Right ventricle myocardium inferior (tissue), 1 donor: ENCODE measurements at regions not wholly inside any gene's neighbourhood (a gene's known extent, or its start where the extent isn't known, plus 50 kb on each side); places are given as distances from the start of the nearest gene placed in this dataset.
"Not testable (repeated sequence)": the region's sequence is repeated elsewhere in the genome, so short reads cannot be mapped to it uniquely, and the experiment has no call there.

Source experiments
- ATAC-seq: fragments of 200-7000 bp; cut with Tn5 transposase; one replicate; pipeline ENCODE4 v1.9.1; 2020; ENCODE audit warnings: mild to moderate bottlenecking, moderate library complexity
- DNase-seq: peaks from one replicate; pipeline ENCODE4 v3.0.0; 2021; ENCODE audit errors: missing footprints
- intact Hi-C: fragments of 100-400 bp; cut with DNase I; formaldehyde crosslinking; loops from one replicate; pipeline ENCODE4 v1.11.0; 2022
- donor health status: DM: no; HTN: yes; CAD: no; lungs with severe emphysema.

- DNase-seq (no peak), ATAC-seq (peak; percentile 74)
- intact Hi-C loops = no loop called here
Observed at GRCh38 chr6:166253778-166254204, 54.4 kb downstream of the PRR18 start.

DNA sequence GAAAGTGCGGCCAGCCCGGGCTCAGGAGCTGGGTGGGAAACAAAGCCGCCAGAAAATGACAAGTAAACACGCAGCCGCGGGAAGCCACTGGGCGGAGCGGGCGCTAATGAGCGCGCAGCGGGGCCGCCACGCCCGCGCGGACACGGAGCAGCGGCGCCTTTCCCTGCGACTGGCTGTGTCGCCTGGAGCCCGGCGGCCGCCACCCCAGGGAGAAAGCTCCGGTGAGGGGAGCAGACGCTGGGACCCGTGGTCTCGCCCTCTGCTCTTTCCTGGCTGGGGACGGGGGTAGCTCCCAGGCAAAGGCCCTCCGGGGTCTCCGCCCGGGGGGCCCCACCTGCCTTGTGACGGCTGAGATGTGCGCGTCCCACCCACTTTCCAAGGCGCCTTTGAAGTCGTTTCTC, 54.9 kb downstream of the PRR18 start:
- ATAC-seq (peak; percentile 74), DNase-seq (peak; percentile 80)
- intact Hi-C loops = no loop called here

DNA sequence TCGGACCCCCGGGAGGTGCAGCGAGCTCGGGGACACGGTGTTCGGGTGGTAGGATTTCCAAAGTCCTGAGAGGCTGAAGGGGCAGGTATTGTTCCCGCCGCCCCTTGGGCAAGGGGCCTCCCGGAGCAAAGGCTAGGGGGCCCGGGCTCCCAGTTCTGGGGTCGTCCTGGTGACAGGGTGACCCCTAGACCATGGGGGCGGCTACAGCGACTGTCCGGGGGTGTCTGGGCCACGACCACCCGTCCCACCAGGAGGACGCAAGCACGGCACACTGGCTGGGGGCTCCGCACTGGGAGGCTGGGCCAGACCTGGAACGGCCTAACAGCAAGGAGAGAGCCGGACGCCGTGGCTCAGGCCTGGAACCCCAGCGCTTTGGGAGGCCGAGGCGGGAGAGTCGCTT, 55.6 kb downstream of the PRR18 start:
- ATAC-seq = no peak
- intact Hi-C loops = no loop called here
- DNase-seq = no peak

- no peak for DNase-seq
- no peak for ATAC-seq
- intact Hi-C loops = no loop called here
Observed at GRCh38 chr6:166251655-166252054, 56.5 kb downstream of the PRR18 start.

DNA sequence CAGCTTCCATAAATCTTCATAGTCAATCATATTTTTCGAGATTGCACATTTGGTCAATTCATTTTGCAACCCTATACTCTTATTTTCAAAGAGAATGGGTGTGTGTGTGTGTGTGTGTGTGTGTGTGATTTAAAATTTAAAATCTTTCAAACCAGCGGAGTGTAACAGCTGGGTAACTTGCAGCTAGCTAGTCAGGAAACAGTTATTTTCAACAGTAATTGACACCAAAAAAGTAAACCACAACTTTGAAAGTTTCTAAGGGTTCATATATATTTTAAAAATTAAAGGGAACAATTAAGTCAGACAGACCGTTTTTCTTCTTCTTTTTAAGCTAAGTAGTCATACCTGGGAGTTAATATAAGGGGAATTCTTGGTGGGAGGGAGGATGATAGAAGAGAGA, 57.0 kb downstream of the PRR18 start:
- intact Hi-C loops = no loop called here
- DNase-seq = no peak
- ATAC-seq = no peak

DNA sequence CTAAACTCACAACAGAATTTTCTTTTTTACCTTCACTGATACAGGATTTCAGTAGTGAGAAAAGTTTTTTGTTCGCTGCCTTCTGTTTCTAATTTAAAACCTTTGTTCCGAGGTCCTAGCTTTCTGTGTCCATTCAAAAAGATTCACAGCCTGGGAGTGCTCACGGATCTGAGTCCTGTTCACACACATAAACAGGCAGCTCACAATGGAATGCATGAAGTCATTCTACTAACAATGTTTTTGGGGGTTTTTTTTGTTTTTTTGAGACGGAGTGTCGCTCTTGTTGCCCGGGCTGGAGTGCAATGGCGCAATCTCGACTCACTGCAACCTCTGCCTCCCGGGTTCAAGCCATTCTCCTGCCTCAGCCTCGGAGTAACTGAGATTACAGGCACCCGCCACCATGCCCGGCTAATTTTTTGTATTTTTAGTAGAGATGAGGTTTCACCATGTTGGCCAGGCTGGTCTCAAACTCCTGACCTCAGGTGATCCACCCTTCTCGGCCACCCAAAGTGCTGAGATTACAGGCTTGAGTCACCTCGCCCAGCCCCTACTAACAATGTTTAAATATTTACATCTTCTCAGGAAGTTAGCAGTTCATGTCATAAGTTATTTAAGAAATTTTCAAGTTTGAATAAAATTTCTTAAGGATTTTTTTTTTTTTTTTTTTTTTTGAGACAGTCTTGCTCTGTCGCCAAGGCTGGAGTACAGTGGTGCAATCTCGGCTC, 59.0 kb downstream of the PRR18 start:
- intact Hi-C loops, ATAC-seq, DNase-seq: not testable (repeated sequence)

DNA sequence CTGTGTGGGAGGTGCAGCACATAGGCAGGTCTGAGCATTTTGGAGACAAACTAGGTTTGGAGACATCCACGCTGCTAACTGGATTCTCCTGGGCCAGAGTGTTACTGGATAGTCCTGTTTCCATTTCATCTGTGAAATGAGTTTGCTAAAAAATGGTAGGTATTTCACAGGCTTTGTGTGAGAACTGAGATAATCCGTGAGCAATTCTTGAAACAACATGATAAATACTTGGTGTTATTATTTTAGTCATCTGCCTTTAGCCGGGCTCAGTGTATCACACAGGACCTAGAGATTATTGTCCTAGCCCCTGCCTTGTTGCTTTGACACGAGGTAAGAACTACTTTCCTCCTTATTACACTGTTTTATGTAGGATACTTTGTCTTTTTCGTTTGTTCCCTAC, 63.0 kb downstream of the PRR18 start:
- ATAC-seq (no peak), DNase-seq (no peak)
- intact Hi-C loops = no loop called here

- DNase-seq (no peak), ATAC-seq (no peak)
- intact Hi-C loops = no loop called here
Observed at GRCh38 chr6:166244353-166245045, 63.7 kb downstream of the PRR18 start.

DNA sequence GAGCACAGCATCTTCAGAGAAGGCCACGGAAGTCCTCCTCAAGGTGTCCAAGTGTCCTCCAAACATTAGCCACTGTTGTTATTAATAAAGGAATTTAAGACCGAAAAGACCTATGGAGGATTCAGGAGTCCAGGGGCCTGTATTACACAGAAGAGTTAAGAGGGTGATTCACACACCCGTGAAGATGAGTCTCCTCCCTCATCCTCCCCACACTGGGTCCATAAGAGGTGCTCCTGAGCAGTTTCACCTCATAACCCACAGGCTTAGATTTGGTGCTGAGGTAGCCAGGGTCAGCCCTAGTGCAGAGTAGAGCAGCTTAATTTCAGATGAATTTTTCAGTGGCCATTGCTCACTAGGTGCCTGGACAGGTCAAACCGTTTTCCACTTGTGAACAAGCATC, 65.3 kb downstream of the PRR18 start:
- intact Hi-C loops = no loop called here
- ATAC-seq = no peak
- DNase-seq = no peak

GRCh38 chr6:166241974-166242373, 66.2 kb downstream of the PRR18 start:
- DNase-seq = no peak
- no peak for ATAC-seq
- intact Hi-C loops = no loop called here

DNA sequence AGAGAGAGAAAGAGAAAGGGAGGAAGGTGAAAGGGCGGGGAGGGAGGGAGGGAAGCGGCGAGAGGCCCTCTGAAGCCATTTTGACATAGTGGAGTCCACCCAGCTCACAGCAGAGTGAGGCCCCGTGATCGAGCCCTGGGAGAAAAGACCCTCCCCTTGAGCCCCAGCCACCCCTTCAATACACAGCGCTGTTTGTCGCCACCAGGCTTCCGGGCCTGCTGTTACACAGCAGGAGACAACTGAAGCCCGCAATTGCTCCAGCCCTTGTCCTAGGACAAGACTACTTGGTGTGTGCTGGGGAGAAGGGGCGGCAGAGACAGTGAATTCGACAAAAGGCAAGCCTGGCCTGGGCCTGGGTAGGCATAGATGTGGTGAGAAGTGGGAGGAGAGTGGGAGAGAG, 67.3 kb downstream of the PRR18 start:
- ATAC-seq (no peak), DNase-seq (no peak)
- intact Hi-C loops = no loop called here

- DNase-seq = no peak
- intact Hi-C loops = no loop called here
- no peak for ATAC-seq
Observed at GRCh38 chr6:166237617-166238016, 70.0 kb upstream of the TBXT start.

GRCh38 chr6:166236596-166236995, 68.9 kb upstream of the TBXT start:
- ATAC-seq = no peak
- intact Hi-C loops = no loop called here
- no peak for DNase-seq

- no peak for ATAC-seq
- no peak for DNase-seq
- intact Hi-C loops = no loop called here
Observed at GRCh38 chr6:166235666-166236292, 68.1 kb upstream of the TBXT start.

- DNase-seq, intact Hi-C loops, ATAC-seq: not testable (repeated sequence)
Observed at GRCh38 chr6:166231181-166231580, 63.5 kb upstream of the TBXT start.

DNA sequence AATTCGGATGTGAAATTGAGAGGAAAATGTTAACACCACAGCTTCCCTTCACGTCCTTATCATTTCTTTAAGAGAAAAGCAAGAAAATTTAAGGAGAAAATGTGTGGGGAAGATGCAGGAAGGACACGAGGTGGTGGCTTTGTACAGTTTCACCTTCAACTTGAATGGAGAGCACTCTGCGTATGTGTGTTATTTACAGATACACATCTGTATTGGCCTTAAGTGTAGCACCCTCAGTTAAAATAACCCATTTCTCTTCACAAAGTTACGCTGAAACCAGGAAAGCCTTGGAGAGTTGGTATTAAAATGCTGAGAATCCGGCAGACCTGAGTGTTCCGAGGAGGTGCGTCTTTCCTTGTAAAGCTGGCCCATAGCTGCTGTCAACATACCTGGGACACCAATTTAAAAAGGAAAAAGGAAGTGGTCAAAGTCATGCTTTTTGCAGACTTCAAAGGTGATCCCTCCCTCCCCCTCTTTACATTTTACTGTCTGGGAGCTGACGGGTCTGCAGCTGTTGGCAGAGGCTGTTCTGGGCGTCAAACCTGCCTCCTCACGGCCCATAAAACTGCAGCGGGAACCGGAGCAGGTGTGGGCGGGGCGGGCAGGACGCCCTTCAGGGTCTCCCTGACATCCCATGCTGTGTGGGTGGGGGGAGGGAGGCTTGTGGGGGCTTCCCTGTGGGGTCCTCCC, 61.3 kb upstream of the TBXT start:
- intact Hi-C loops = no loop called here
- DNase-seq (no peak), ATAC-seq (no peak)

DNA sequence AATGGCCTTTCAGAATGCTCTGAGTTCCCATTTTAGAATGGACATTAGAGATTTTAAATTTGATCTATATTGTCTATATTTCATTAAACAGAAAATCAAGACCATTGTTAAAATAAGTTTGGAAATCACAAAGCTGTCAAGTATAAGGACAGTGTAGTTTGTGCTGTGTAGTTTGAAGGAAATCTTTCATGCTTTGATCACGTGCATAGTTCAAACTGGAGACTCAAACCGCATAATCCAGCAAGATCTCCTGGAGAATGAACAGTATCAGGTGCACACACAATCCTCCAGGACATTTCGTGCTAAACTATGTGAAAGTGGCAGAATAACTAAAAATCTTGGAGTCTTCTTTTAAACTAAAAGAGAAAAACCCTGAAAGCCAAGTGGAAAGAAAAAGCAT, 60.8 kb upstream of the TBXT start:
- intact Hi-C loops = no loop called here
- ATAC-seq (no peak), DNase-seq (no peak)

GRCh38 chr6:166223079-166223478, 55.4 kb upstream of the TBXT start:
- intact Hi-C loops = no loop called here
- DNase-seq (no peak), ATAC-seq (no peak)

GRCh38 chr6:166222631-166223030, 55.0 kb upstream of the TBXT start:
- intact Hi-C loops = no loop called here
- no peak for DNase-seq
- ATAC-seq = no peak

DNA sequence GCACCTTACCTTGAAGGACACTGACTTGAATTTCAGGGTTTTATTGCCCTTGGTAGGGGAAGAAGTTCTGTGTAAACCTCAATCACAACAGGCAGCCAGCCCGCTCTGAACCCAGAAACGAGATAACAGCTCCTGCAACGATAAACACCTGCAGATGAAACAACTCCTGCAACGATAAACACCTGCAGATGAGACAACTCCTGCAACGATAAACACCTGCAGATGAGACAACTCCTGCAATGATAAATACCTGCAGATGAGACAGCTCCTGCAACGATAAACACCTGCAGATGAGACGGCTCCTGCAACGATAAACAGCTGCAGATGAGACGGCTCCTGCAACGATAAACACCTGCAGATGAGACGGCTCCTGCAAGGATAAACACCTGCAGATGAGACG, 54.0 kb upstream of the TBXT start:
- no peak for ATAC-seq
- DNase-seq = no peak
- intact Hi-C loops = no loop called here
